WERI-Rb-1 (cell line): ENCODE measurements at regions not wholly inside any gene's neighbourhood (a gene's known extent, or its start where the extent isn't known, plus 50 kb on each side); places are given as distances from the start of the nearest gene placed in this dataset.

ENCODE experiments used
- DNase-seq: peaks from one replicate; pipeline ENCODE4 v3.0.0-alpha.2; 2020
- H3K27ac ChIP-seq: fragments of 250-450 bp; sonication (Bioruptor Pico); 2 replicates; pipeline ENCODE4 v1.5.1; 2020; ENCODE audit warnings: mild to moderate bottlenecking, moderate library complexity
- H3K27me3 ChIP-seq: fragments of 250-450 bp; sonication (Bioruptor Pico); 2 replicates; pipeline ENCODE4 v1.5.1; 2021; ENCODE audit warnings: mild to moderate bottlenecking, low read depth, moderate library complexity; ENCODE audit not compliant: insufficient read depth, severe bottlenecking
- H3K36me3 ChIP-seq: fragments of 250-450 bp; sonication (Bioruptor Pico); 2 replicates; pipeline ENCODE4 v1.5.1; 2020; ENCODE audit warnings: mild to moderate bottlenecking, moderate library complexity
- H3K4me3 ChIP-seq: 2 replicates; pipeline ENCODE4 v1.5.1; 2011; ENCODE audit warnings: low read depth, mild to moderate bottlenecking, control low read depth, low read length
- H3K9me3 ChIP-seq: fragments of 250-450 bp; sonication (Bioruptor Pico); 2 replicates; pipeline ENCODE4 v1.5.1; 2021; ENCODE audit warnings: mild to moderate bottlenecking, moderate library complexity; ENCODE audit not compliant: severe bottlenecking
- TF ChIP-seq, protein P1 (sequence below): IDR thresholded peaks from 2 replicates; pipeline ENCODE4 v1.5.1; 2011; ENCODE audit warnings: low read depth, mild to moderate bottlenecking, control low read depth, inconsistent platforms, low read length

DNA sequence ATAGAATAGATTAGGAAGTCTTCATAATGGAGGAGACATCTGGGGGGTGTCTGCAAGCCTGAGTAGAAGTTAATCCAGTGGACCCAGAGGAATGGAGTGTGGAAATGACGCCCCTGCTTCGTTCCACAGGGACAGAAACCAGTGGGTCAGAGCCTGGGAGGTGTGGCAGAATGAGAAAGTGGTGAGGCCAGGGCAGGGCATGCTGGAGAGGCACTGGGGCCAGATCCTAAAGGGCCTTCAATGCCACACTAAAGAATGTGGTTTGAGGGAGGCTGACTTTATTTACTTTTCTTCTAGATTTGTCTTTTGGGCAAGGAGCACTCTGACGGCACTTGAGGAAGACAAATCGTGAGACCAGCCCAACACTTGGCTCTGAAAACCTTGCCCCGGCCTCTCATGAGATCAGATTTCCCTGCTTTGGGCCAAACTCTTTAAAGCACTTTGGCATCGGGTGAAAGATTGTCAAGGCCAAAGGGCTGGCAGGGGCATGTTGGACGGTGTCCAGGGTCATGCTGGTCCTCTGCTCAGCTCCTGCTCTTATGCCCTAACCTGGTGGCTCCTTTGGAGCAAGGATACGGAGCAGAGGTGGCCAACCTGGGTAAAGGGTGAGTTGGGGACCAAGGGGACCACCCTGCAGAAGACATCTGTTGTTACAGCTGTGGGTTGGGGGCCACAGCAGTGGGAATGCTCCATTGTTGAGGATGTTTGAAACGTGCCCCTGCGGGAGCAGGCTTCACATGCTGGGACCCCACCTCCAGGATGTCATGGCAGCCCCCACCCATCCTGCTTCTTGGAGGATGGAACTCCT is 157.0 kb upstream of the ZMIZ1 start:
- Histone ChIP-seq H3K27me3 (no peaks in the 10 kb centered on the region), H3K9me3 (no peaks in the 10 kb centered on the region), H3K4me3 (no peak overlapping the region), H3K36me3 (no peaks in the 10 kb centered on the region), H3K27ac (no peak overlapping the region)
- DNase-seq: no peak
- TF ChIP-seq, protein P1, sequence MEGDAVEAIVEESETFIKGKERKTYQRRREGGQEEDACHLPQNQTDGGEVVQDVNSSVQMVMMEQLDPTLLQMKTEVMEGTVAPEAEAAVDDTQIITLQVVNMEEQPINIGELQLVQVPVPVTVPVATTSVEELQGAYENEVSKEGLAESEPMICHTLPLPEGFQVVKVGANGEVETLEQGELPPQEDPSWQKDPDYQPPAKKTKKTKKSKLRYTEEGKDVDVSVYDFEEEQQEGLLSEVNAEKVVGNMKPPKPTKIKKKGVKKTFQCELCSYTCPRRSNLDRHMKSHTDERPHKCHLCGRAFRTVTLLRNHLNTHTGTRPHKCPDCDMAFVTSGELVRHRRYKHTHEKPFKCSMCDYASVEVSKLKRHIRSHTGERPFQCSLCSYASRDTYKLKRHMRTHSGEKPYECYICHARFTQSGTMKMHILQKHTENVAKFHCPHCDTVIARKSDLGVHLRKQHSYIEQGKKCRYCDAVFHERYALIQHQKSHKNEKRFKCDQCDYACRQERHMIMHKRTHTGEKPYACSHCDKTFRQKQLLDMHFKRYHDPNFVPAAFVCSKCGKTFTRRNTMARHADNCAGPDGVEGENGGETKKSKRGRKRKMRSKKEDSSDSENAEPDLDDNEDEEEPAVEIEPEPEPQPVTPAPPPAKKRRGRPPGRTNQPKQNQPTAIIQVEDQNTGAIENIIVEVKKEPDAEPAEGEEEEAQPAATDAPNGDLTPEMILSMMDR: no peak

DNA sequence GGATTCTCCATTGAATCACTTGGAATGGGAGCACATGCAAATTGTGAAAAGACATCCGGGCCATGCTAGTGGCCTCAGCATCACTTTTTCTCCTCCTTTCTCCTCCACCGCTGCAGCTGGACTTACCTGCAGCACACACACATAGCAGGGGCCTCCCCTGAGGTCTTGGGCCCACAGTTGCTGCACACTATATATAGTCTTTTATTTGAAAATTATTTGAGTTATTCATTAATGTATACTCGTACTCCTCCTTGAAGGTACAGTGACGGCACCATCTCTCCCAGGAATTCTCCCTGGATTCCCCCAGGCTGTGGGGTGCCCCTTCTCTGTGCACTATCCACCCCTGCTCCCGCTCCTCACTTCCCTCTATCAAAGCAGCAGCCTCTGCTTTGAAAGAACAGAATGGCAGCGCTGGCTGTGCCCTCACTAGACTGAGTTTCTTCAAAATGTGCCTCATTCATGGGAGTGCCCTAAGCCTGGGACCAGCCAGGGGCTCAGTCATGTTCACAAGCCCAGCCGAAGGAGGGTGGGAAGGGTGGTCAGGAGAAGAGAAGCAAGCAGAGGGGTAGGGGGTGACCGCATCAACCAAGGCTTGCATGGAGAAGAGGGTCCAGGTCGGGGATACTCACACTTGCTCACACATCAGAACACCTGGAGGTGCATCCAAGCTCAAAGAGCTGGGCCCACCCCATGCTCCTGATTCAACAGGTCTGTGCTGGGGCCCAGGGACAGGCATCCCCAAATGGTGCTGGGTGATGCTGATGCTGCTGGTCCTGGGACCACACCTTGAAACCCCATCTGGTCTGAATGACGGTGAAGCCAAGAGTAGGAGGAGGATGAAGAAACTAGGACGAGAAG is 156.2 kb upstream of the ZMIZ1 start:
- no peak overlapping the region for H3K27ac ChIP-seq
- TF ChIP-seq, protein P1: no peak
- no peaks in the 10 kb centered on the region for H3K36me3 ChIP-seq
- H3K4me3 ChIP-seq: no peak overlapping the region
- H3K9me3 ChIP-seq: no peaks in the 10 kb centered on the region
- no peak for DNase-seq
- H3K27me3 ChIP-seq: no peaks in the 10 kb centered on the region

DNA sequence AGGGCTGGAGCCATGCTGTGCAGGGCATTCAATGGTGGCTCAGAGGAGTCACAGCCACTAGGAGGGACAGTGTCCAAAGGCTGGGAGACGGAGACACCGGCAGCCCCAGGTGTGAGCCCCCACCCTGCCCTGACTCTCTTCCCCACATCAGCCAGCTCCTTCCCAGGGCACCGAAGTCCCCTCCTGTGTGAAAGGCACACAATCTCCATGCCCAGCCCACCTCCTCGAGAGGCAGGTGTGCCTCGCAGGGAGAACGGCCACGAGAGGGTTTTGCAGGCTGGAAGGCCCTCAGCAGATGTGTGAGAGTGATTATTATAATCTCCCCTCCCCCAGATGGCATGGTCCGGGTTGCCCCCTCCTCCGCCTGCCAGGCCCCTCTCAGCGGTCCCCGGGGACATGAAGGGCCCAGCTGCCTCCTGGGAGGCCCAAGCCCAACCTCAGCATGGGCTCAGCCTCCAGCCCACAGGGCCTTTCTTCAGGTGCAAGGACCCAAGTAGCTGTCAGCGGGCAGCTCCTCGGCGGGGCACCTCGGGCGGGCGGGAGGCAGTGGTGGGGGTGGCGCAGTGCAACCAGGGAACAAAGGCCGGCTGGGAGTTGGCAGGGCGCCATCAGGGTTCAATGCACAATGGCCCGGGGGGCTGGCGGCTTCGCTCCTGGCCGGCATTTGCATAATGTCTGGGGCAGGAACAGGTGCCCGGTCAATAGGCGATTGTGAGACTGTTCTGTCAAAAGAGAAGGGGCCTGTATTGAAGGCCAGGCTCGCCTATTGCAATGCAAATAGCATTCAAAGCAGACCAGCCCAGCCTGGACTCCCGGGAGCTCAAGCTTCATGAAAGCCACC is 155.3 kb upstream of the ZMIZ1 start:
- peak; percentile 59 for DNase-seq
- TF ChIP-seq, protein P1: no peak
- Histone ChIP-seq H3K36me3 (no peaks in the 10 kb centered on the region), H3K27ac (no peak overlapping the region), H3K9me3 (no peaks in the 10 kb centered on the region), H3K27me3 (no peaks in the 10 kb centered on the region), H3K4me3 (no peak overlapping the region)

DNA sequence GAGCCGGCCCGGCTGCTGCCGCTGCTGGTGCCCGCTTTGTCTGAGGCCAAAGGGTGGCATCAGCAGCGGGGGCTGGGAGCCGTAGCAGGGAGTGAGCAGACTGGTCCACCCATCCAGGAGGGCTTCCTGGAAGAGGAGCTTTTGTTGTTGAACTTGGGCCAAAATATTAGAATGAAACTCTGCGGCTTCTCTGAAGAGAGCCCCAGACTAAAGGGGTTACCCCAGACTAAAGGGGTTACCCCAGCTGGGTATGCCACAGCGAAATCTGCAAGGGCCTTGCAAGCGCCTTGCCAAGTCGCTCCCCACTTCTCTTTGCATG is 154.7 kb upstream of the ZMIZ1 start:
- no peak for DNase-seq
- H3K9me3 ChIP-seq: no peaks in the 10 kb centered on the region
- TF ChIP-seq, protein P1: no peak
- H3K27me3 ChIP-seq: no peaks in the 10 kb centered on the region
- no peak overlapping the region for H3K4me3 ChIP-seq
- no peak overlapping the region for H3K27ac ChIP-seq
- no peaks in the 10 kb centered on the region for H3K36me3 ChIP-seq

DNA sequence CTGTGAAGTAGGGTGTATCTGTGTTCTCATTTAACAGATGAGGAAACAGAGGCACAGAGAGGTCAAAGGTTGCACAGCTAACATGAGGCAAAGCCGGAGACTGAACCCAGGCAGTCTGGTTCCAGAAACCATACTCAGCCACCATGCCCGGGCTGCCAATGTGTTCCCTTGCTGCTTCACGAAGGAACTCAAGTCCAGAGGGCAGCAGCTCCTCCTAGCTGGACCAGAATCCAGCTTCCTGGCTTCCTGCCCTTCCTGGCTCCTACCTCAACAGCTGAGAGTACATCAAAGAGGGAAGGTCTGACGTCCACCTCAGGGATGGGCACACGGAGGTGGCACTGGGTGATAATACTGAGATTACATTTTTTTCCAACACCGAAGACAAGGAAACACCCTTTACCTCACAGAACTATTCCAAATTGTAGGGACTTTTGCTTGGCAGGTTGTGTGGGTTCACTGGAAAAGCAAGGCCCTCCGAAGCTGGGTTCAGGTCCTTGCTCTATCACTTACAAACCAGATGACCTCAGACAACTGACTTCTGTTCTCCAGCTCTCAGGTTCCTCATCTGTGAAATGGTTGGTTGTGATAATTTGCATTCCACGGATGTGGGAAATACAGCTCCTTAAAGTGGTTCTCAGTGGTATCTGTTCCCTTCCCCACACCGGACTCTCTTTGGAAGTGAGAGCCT is 154.1 kb upstream of the ZMIZ1 start:
- TF ChIP-seq, protein P1: no peak
- no peaks in the 10 kb centered on the region for H3K9me3 ChIP-seq
- H3K27me3 ChIP-seq: no peaks in the 10 kb centered on the region
- H3K27ac ChIP-seq: no peak overlapping the region
- no peak for DNase-seq
- no peak overlapping the region for H3K4me3 ChIP-seq
- H3K36me3 ChIP-seq: no peaks in the 10 kb centered on the region
